Immature natural killer cell (primary cell): ENCODE measurements at regions not wholly inside any gene's neighbourhood (a gene's known extent, or its start where the extent isn't known, plus 50 kb on each side); places are given as distances from the start of the nearest gene placed in this dataset.
"Not testable (repeated sequence)": the region's sequence is repeated elsewhere in the genome, so short reads cannot be mapped to it uniquely, and the experiment has no call there.

Experiments
- DNase-seq, 3 donors: peaks; one replicate each; pipeline ENCODE4 v3.0.0; 2022; ENCODE audit warnings: mixed read lengths in 1 of 3
- H3K27ac Mint-ChIP-seq, 6 donors: one replicate each; pipeline ENCODE4 v1.8.0; 2020; ENCODE audit warnings: mixed read lengths in 6 of 6, mild to moderate bottlenecking in 5 of 6, inconsistent platforms in 4 of 6, moderate library complexity in 3 of 6
- H3K27me3 Mint-ChIP-seq, 3 donors: one replicate each; pipeline ENCODE4 v1.8.0; 2020 to 2021; ENCODE audit warnings: low read depth in 3 of 3, mild to moderate bottlenecking in 3 of 3, mixed read lengths in 3 of 3, moderate library complexity in 3 of 3, inconsistent platforms in 1 of 3
- H3K36me3 Mint-ChIP-seq, 3 donors: one replicate each; pipeline ENCODE4 v1.8.0; 2020; ENCODE audit warnings: mixed read lengths in 3 of 3, inconsistent platforms in 2 of 3, mild to moderate bottlenecking in 2 of 3
- H3K4me1 Mint-ChIP-seq, 2 donors: one replicate each; pipeline ENCODE4 v1.8.0; 2020; ENCODE audit warnings: inconsistent platforms in 2 of 2, mild to moderate bottlenecking in 2 of 2, mixed read lengths in 2 of 2, moderate library complexity in 1 of 2
- H3K4me3 Mint-ChIP-seq, 5 donors: one replicate each; pipeline ENCODE4 v1.8.0; 2020; ENCODE audit warnings: mild to moderate bottlenecking in 5 of 5, mixed read lengths in 5 of 5, inconsistent platforms in 3 of 5, moderate library complexity in 3 of 5
- H3K9me3 Mint-ChIP-seq, 6 donors: one replicate each; pipeline ENCODE4 v1.8.0; 2020; ENCODE audit warnings: mild to moderate bottlenecking in 6 of 6, mixed read lengths in 6 of 6, inconsistent platforms in 4 of 6, moderate library complexity in 3 of 6

DNA sequence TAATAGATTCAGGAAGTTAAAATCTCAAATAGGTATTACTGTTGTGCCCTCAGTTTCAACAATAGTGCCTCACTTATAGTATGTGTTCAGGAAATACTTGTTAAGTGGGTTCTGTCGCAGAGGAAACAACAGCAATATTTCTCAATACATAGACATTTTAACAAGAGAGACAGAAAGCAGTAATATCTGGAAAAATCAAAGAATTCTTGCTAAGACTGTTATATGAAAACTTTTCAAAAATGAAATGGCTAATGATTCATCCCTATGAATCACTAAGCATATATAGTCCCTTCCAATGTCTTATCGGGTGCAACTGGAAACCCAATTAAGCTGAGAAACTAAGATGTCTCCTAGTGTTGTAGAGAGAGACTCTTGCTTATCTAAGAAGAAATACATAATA lies 668.9 kb downstream of the TFAP2A start:
- Mint-ChIP-seq H3K27me3 (peaks cover 0 to 2% (median 0%) of the 10 kb centered on the region in 3 donors), H3K36me3 (no peaks in the 10 kb centered on the region), H3K4me3 (no peak overlapping the region), H3K9me3 (peaks cover 4 to 26% (median 13%) of the 10 kb centered on the region in 6 donors), H3K27ac (no peak overlapping the region), H3K4me1 (no peaks in the 10 kb centered on the region)
- no peak for DNase-seq

DNA sequence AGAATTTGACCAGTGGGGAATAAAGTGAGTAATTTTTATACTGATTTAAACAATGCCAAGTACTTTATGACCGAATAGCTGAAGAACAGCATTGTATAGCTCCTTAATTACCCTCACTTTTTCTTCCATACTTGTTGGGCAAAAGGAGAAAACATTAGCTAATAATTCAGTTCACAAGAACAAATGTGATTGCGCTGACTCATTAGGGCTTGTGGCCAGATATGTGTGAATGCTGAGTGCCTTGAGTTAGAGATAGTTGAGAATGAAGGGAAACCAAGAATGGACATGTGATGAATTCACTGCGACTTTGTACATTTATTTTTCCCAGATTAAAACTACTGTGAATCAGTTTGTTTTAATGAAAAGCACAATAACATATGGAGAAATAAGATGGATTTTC lies 669.4 kb downstream of the TFAP2A start:
- Mint-ChIP-seq H3K4me3 (no peak overlapping the region), H3K27me3 (peaks cover 0 to 2% (median 0%) of the 10 kb centered on the region in 3 donors), H3K27ac (no peak overlapping the region), H3K9me3 (peaks cover 6 to 31% (median 12%) of the 10 kb centered on the region in 6 donors), H3K4me1 (no peaks in the 10 kb centered on the region), H3K36me3 (no peaks in the 10 kb centered on the region)
- no peak for DNase-seq

DNA sequence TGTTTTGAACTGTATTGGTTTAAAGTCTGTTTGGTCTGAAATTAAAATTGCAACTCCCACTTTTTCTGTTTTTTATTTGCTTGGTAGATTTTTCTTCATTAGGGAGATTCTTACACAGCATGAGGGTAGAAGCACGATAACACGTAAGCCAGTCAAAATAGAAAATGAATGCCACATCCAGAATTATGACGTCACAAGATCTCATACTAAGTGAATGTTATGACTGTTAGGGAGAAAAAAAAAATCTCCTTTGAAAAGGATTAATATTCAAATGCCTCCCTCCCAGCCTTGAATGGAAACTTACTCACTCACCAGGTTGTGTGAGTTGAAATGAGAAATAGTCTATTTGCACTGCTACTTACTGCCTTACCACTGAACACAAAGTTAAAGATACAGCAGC lies 670.8 kb downstream of the TFAP2A start:
- Mint-ChIP-seq H3K36me3 (no peaks in the 10 kb centered on the region), H3K27me3 (peaks cover 0 to 2% (median 0%) of the 10 kb centered on the region in 3 donors), H3K4me3 (no peak overlapping the region), H3K4me1 (no peaks in the 10 kb centered on the region), H3K9me3 (peaks cover 6 to 29% (median 12%) of the 10 kb centered on the region in 6 donors), H3K27ac (no peak overlapping the region)
- DNase-seq = no peak

DNA sequence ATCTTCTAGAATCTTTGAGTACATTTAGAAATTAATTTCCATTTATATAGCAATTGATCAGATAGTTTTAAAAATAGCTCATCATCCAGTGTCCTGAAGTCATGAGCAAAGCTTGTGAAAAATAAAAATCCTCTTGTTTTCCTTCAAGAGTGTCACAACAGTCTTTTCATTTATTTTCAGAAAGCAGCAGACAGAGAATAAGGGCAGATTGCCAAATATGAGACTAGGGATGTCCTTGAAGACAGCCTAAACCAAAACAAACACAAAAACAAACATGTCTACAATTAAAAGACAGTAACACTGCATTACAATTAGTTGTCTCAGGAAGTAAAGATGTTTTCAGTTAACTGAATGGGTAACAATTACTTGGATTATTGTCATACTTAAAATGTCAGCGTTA lies 682.8 kb downstream of the TFAP2A start:
- Mint-ChIP-seq H3K9me3 (peaks cover 5 to 46% (median 10%) of the 10 kb centered on the region in 6 donors), H3K4me3 (no peak overlapping the region), H3K4me1 (no peaks in the 10 kb centered on the region), H3K27me3 (peaks cover 0 to 4% (median 0%) of the 10 kb centered on the region in 3 donors), H3K27ac (no peak overlapping the region), H3K36me3 (no peaks in the 10 kb centered on the region)
- no peak for DNase-seq

DNA sequence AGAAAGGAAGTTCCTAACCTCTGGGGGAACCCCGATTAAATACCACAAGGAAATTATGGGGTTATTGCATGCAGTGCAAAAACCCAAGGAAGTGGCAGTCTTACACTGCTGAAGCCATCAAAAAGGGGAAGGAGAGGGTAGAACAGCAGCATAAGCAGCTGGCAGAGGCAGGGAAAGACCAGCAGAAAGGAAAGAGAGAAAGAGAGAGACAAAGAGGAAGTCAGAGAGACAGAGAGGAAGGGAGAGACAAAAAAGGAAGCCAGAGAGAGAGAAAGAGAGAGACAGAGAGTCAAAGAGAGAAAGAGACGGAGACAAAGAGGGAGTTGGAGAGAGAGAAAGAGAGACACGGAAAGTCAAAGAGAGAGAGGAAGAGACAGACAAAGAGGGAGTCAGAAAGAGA lies 689.1 kb downstream of the TFAP2A start:
- not testable (repeated sequence) for H3K27me3 Mint-ChIP-seq, DNase-seq, H3K36me3 Mint-ChIP-seq, H3K4me1 Mint-ChIP-seq, H3K4me3 Mint-ChIP-seq
- Mint-ChIP-seq H3K27ac (peak overlapping the region in 1 of 6 donors; percentile 14), H3K9me3 (peaks cover 7 to 49% (median 20%) of the 10 kb centered on the region in 6 donors)

DNA sequence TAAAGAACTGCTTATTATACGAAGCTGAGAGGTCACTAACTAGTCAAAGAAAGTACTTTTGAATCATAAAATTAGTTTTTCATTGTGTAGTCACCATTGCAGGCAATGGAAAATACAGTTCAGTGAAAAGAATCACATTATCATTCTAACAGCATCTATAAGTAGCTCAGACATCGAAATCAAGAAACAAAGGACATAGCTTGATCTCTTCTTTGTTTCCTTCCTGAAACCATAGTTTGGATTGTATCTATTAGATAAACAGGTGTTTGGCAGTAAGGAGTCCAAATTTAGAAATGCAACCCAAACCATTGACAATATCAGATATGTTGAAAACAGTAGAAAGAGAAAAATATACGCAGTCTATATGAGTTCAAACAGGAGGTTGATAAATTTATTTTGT lies 697.3 kb downstream of the TFAP2A start:
- Mint-ChIP-seq H3K27me3 (no peaks in the 10 kb centered on the region), H3K36me3 (no peaks in the 10 kb centered on the region), H3K27ac (no peak overlapping the region), H3K9me3 (peaks cover 2 to 38% (median 8%) of the 10 kb centered on the region in 6 donors), H3K4me1 (no peaks in the 10 kb centered on the region), H3K4me3 (no peak overlapping the region)
- no peak for DNase-seq

DNA sequence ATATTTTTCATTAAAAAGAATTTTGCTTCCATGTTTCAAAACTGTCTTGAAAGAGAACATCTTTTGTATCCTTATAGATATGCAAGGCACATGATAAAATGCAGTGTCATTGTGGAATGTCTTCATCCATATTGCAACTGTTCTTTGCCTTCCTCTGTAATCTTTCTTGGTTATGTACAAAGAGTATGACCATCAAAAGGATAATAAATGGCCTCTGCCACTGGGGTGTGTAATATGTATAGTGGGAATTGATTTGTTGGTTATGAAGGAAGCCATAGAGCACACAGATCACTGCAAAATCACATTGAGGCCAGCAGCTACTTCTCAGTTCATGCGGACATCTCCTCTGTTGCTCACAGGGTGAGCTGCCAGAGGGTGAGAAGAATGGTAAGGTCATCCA lies 703.5 kb downstream of the TFAP2A start:
- H3K4me3 Mint-ChIP-seq = no peak overlapping the region

DNA sequence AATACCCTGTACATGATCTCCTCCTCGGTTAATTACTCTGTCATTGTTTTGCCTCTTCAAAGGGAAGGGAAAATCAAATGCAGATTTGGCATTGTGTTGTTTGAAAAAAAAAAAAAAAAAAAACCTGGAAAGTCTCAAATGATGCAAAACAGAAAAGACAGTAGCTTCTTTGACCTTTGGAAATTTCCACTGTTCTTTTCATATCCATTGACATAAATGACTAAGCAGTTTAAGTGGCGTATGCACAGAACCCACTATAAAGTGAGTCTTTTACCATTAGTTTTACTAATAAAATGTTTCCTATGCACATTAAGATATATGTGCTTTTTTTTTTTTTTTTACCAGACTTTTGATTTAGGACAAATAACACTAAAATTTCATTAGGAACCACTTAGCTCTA lies 704.3 kb downstream of the TFAP2A start:
- Mint-ChIP-seq H3K4me1 (no peaks in the 10 kb centered on the region), H3K9me3 (peaks cover 2 to 20% (median 4%) of the 10 kb centered on the region in 6 donors), H3K4me3 (no peak overlapping the region), H3K27me3 (no peaks in the 10 kb centered on the region), H3K27ac (no peak overlapping the region), H3K36me3 (no peaks in the 10 kb centered on the region)
- DNase-seq = no peak

More for the DNA sequence above, 703.5 kb downstream of the TFAP2A start:
- Mint-ChIP-seq H3K27ac (no peak overlapping the region), H3K36me3 (no peaks in the 10 kb centered on the region), H3K9me3 (peaks cover 2 to 17% (median 4%) of the 10 kb centered on the region in 6 donors), H3K4me1 (no peaks in the 10 kb centered on the region), H3K27me3 (no peaks in the 10 kb centered on the region)
- DNase-seq = no peak

DNA sequence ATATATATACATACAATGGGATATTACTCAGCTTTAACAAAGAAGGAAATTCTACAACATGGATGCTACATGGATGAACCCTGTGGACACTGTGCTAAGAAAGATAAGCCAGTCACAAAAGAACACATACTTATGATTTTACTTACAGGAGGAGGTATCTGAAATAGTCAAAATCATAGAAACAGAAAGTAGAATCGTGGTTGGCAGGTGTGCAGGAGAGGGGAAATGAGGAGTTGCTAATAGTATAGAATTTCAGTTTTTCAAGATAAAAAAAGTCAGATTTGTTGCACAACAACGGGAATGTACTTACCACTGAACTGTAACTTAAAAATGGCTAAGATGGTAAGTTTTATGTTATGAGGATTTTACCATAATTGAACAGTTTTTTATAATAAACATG lies 706.3 kb downstream of the TFAP2A start:
- no peaks in the 10 kb centered on the region for H3K36me3 Mint-ChIP-seq
- no peak for DNase-seq
- no peaks in the 10 kb centered on the region for H3K27me3 Mint-ChIP-seq
- H3K4me3 Mint-ChIP-seq = no peak overlapping the region
- no peak overlapping the region for H3K27ac Mint-ChIP-seq
- H3K4me1 Mint-ChIP-seq = no peaks in the 10 kb centered on the region
- peaks cover 0 to 19% (median 4%) of the 10 kb centered on the region in 6 donors for H3K9me3 Mint-ChIP-seq

DNA sequence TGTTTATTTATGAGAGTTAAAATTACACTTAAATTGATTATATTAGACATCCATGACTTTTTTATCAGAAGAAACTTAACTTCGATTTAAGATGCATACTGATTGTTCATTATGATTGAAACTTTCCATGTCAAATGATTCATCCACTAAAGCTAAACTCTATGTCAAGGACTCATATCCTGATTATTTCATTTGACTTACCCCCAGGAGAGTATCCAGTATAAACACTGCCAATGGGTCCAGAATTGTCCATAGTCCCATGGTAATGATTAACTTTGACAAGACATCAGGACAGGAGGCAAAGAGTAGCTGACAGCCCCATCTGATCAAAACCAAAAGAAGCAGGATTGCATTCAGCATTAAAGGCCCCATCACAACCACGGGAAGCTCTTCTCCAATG lies 709.9 kb downstream of the TFAP2A start:
- H3K4me3 Mint-ChIP-seq = no peak overlapping the region
- H3K27ac Mint-ChIP-seq = no peak overlapping the region
- peaks cover 0 to 29% (median 4%) of the 10 kb centered on the region in 6 donors for H3K9me3 Mint-ChIP-seq
- DNase-seq = no peak
- no peaks in the 10 kb centered on the region for H3K36me3 Mint-ChIP-seq
- no peaks in the 10 kb centered on the region for H3K4me1 Mint-ChIP-seq
- no peaks in the 10 kb centered on the region for H3K27me3 Mint-ChIP-seq

DNA sequence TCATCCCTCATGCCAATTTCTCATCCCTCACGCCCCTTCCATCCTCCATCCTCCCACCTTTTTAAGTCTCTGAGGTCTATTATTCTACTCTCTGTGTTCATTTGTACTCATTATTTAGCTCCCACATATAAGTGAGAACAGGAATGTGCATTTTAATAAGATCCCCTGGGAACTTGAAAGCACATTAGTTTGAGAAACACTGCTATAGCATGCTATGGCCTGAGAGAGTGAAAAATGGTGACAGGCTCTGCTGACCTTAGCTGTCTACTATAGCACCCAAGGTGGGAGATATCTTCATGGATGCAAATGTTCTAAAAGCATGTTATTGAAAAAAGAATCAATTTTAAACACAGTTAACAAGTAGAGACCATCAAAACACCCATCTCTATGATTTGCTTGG lies 712.0 kb downstream of the TFAP2A start:
- H3K9me3 Mint-ChIP-seq = peaks cover 1 to 25% (median 5%) of the 10 kb centered on the region in 6 donors
- H3K4me3 Mint-ChIP-seq = no peak overlapping the region
- no peaks in the 10 kb centered on the region for H3K4me1 Mint-ChIP-seq
- no peaks in the 10 kb centered on the region for H3K36me3 Mint-ChIP-seq
- no peaks in the 10 kb centered on the region for H3K27me3 Mint-ChIP-seq
- H3K27ac Mint-ChIP-seq = no peak overlapping the region
- no peak for DNase-seq

DNA sequence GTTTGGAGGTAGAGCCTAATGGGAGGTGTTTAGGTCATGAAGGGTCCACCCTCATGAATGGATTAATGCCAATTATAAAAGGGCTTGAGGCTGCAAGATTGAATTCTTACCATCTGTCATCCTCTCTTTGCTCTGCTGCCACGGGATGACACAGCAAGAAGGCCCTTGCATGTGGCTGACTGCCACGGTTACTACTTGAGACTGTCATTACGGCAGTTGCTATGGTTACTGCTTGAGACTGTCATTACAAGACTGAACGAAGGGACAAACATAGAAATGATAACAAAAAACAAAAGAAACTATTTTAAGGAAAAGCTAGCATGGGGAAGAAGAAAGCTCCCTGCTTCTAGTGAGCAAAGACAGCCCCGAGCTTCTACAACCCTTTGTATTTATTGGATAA lies 715.0 kb downstream of the TFAP2A start:
- Mint-ChIP-seq H3K27me3 (no peaks in the 10 kb centered on the region), H3K4me3 (no peak overlapping the region), H3K36me3 (no peaks in the 10 kb centered on the region), H3K27ac (no peak overlapping the region), H3K9me3 (peaks cover 1 to 27% (median 6%) of the 10 kb centered on the region in 6 donors), H3K4me1 (no peaks in the 10 kb centered on the region)
- no peak for DNase-seq

DNA sequence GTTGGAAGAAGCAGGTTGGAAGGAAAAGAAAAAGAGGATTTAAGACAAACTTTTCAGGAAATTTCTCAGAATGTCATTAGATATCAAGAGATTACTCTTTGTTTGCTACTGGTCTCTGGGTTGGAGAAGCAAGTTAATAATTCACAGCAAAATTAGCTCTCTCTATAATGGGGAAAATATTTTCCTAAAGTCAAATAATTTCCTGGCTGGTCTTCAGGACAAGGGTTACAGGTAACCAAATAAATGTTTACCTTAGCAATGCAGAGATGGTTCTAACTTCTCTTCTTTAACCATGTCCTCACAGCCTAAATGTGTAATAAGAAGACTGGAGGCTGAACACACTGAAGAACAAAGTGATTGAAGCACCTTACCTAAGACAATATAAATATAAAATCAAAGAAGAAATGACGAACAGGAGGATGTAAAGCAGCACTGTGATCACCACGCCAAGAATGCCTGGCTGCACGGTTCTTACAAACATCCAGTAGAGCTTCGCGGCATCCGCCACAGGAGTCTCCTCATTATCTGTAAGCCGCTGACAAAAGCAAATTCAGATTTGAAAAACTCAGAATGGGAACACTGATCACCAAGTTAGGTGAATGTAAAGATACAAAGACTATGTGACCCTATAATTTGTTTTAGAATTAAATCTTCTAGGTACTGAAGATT lies 717.5 kb downstream of the TFAP2A start:
- H3K4me3 Mint-ChIP-seq = no peak overlapping the region
- no peak overlapping the region for H3K27ac Mint-ChIP-seq
- no peaks in the 10 kb centered on the region for H3K36me3 Mint-ChIP-seq
- DNase-seq = no peak
- no peaks in the 10 kb centered on the region for H3K27me3 Mint-ChIP-seq
- peaks cover 5 to 38% (median 12%) of the 10 kb centered on the region in 6 donors for H3K9me3 Mint-ChIP-seq
- no peaks in the 10 kb centered on the region for H3K4me1 Mint-ChIP-seq

DNA sequence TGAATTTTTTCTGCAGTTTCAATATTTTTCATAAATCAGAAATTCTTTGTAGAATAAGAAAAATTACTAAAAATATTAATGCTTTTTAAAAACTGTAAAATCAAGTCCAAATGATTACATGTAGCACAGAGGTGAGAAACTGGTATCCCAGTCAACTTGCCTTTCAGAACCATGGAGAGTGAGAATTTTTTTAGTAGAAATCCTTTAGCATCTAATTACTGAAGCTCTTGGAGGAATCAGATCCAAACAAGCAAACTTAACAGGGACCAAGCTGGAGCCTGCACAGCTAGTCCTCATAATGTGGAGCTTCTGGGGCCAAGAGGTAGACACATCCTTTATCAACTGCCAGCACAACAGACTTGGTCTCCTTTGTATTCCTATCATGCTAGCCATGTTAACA lies 724.5 kb downstream of the TFAP2A start:
- Mint-ChIP-seq H3K9me3 (peaks cover 6 to 22% (median 12%) of the 10 kb centered on the region in 6 donors), H3K4me1 (no peaks in the 10 kb centered on the region), H3K4me3 (no peak overlapping the region), H3K27ac (no peak overlapping the region), H3K27me3 (peaks cover 0 to 2% (median 0%) of the 10 kb centered on the region in 3 donors), H3K36me3 (no peaks in the 10 kb centered on the region)
- DNase-seq = no peak

DNA sequence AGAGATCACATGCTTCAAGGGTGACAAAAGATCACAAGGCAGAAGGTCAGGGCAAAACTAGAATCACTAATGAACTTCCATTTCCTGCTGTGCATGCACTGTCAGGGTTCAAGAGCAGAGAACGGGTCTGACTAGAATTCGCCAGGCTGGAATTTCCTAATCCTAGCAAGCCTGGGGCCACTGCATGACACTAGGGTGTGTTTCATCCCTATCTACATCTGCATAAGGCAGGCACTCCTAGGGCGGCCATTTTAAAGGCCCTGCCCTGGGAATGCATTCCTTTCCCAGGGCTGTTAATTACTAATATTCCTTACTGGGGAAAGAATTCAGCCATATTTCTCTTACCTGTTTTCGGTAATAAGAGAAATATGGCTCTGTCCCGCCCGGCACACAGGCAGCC lies 734.1 kb downstream of the TFAP2A start:
- H3K4me1 Mint-ChIP-seq, DNase-seq, H3K27me3 Mint-ChIP-seq, H3K27ac Mint-ChIP-seq, H3K4me3 Mint-ChIP-seq, H3K36me3 Mint-ChIP-seq: not testable (repeated sequence)
- peaks cover 10 to 32% (median 15%) of the 10 kb centered on the region in 6 donors for H3K9me3 Mint-ChIP-seq
